ENCODE measurements at regions not wholly inside any gene's neighbourhood (a gene's known extent, or its start where the extent isn't known, plus 50 kb on each side); places are given as distances from the start of the nearest gene placed in this dataset.

DNA sequence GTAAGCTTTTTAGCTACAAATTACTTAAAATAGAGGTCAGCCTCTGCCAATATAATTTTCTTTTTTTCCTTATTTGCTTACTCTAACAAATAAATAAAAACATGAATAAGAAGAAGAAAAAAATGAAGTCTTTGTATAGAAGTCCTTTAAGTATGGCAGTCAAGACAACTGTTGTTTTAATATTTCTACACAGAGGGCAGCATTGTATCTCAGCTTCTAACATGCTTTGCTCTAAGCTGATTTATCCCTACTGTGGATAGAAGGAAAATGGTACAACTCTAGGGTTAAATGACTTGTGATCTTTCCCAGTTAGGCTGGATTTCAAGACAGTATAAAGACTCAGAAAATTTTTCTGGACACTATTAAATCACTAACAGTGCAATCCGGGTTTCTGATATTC lies 104.3 kb upstream of the MEIS2 start:
- Histone ChIP-seq H3K4me3 (ENCODE audit: low read depth in 1 of 3, low read length in 3 of 3) (no peak overlapping the region), H3K27ac (ENCODE audit: low read depth in 1 of 2, low read length in 2 of 2) (no peak overlapping the region)
- DNase-seq (ENCODE audit: low spot score) = no peak

DNA sequence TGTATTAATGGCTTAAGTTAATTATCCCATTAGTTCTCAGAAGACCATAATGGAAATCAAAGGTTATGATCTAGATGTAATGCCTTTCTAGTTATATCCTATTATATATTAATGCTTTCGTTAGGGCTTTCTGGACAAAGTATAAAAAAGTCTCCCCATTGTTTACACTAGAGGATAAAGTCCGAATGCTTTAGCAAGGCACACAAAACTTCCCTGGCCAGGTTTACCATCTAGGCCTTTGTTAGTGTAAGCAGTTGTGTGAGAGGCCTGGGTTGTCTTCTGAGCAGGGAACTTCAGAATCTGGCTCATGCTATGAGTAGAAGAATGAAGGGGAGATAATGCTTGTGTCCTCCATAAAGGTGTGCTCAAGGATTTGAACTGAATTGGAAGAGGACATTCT lies 106.3 kb upstream of the MEIS2 start:
- Histone ChIP-seq H3K4me1 (ENCODE audit: control insufficient read depth in 4 of 4, insufficient read depth in 4 of 4, low read length in 3 of 4) (peaks cover 7 to 29% (median 15%) of the 10 kb centered on the region in 4 donors), H3K9me3 (ENCODE audit: control insufficient read depth in 4 of 4, low read length in 3 of 4) (no peaks in the 10 kb centered on the region), H3K27me3 (ENCODE audit: control insufficient read depth in 4 of 4, insufficient read depth in 4 of 4, low read length in 3 of 4) (no peaks in the 10 kb centered on the region), H3K36me3 (ENCODE audit: control insufficient read depth in 4 of 4, insufficient read depth in 3 of 4, low read depth in 1 of 4, low read length in 3 of 4) (no peaks in the 10 kb centered on the region), H3K27ac (ENCODE audit: low read depth in 1 of 2, low read length in 2 of 2) (peak overlapping the region; percentile 70 to 77), H3K4me3 (ENCODE audit: low read depth in 1 of 3, low read length in 3 of 3) (peak overlapping the region in 2 of 3 donors; percentile 7 to 8), H3K9ac (ENCODE audit: low read depth in 1 of 2, low read length in 2 of 2) (peak overlapping the region in 1 of 2 donors; percentile 55)
- 26% methylated on average over 2 of the region's 2 CpGs for WGBS
- DNase-seq (ENCODE audit: low spot score) = no peak
- TF ChIP-seq EGR1 (IDR thresholded peaks at IDR 0.05; ENCODE audit: low read depth in 2 of 2) (no peak), FOXA2 (IDR thresholded peaks at IDR 0.05) (peak; percentile 91), FOXA1 (IDR thresholded peaks at IDR 0.05) (peak; percentile 83), HNF4G (IDR thresholded peaks at IDR 0.05) (peak; percentile 84), RXRA (IDR thresholded peaks at IDR 0.05) (peak; percentile 24 to 60), GABPA (IDR thresholded peaks at IDR 0.05 in 1 of 2, conservative IDR thresholded peaks at IDR 0.05 in 1 of 2) (no peak), HNF4A (conservative IDR thresholded peaks at IDR 0.05) (peak; percentile 94 to 95), TAF1 (conservative IDR thresholded peaks at IDR 0.05) (no peak), NR2F2 (IDR thresholded peaks at IDR 0.05) (no peak), RAD21 (IDR thresholded peaks at IDR 0.05) (peak; percentile 54 to 59), SP1 (IDR thresholded peaks at IDR 0.05) (peak; percentile 88), YY1 (IDR thresholded peaks at IDR 0.05) (peak; percentile 67)
- TF ChIP-seq, protein P1, sequence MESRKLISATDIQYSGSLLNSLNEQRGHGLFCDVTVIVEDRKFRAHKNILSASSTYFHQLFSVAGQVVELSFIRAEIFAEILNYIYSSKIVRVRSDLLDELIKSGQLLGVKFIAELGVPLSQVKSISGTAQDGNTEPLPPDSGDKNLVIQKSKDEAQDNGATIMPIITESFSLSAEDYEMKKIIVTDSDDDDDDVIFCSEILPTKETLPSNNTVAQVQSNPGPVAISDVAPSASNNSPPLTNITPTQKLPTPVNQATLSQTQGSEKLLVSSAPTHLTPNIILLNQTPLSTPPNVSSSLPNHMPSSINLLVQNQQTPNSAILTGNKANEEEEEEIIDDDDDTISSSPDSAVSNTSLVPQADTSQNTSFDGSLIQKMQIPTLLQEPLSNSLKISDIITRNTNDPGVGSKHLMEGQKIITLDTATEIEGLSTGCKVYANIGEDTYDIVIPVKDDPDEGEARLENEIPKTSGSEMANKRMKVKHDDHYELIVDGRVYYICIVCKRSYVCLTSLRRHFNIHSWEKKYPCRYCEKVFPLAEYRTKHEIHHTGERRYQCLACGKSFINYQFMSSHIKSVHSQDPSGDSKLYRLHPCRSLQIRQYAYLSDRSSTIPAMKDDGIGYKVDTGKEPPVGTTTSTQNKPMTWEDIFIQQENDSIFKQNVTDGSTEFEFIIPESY (IDR thresholded peaks at IDR 0.05) = no peak
- TF ChIP-seq, protein P2, sequence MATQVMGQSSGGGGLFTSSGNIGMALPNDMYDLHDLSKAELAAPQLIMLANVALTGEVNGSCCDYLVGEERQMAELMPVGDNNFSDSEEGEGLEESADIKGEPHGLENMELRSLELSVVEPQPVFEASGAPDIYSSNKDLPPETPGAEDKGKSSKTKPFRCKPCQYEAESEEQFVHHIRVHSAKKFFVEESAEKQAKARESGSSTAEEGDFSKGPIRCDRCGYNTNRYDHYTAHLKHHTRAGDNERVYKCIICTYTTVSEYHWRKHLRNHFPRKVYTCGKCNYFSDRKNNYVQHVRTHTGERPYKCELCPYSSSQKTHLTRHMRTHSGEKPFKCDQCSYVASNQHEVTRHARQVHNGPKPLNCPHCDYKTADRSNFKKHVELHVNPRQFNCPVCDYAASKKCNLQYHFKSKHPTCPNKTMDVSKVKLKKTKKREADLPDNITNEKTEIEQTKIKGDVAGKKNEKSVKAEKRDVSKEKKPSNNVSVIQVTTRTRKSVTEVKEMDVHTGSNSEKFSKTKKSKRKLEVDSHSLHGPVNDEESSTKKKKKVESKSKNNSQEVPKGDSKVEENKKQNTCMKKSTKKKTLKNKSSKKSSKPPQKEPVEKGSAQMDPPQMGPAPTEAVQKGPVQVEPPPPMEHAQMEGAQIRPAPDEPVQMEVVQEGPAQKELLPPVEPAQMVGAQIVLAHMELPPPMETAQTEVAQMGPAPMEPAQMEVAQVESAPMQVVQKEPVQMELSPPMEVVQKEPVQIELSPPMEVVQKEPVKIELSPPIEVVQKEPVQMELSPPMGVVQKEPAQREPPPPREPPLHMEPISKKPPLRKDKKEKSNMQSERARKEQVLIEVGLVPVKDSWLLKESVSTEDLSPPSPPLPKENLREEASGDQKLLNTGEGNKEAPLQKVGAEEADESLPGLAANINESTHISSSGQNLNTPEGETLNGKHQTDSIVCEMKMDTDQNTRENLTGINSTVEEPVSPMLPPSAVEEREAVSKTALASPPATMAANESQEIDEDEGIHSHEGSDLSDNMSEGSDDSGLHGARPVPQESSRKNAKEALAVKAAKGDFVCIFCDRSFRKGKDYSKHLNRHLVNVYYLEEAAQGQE (IDR thresholded peaks at IDR 0.05) = peak; percentile 67
- TF ChIP-seq, protein P3, sequence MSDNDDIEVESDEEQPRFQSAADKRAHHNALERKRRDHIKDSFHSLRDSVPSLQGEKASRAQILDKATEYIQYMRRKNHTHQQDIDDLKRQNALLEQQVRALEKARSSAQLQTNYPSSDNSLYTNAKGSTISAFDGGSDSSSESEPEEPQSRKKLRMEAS (IDR thresholded peaks at IDR 0.05) = peak; percentile 34
- TF ChIP-seq, protein P4, sequence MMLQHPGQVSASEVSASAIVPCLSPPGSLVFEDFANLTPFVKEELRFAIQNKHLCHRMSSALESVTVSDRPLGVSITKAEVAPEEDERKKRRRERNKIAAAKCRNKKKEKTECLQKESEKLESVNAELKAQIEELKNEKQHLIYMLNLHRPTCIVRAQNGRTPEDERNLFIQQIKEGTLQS (IDR thresholded peaks at IDR 0.05) = no peak
- TF ChIP-seq, protein P5, sequence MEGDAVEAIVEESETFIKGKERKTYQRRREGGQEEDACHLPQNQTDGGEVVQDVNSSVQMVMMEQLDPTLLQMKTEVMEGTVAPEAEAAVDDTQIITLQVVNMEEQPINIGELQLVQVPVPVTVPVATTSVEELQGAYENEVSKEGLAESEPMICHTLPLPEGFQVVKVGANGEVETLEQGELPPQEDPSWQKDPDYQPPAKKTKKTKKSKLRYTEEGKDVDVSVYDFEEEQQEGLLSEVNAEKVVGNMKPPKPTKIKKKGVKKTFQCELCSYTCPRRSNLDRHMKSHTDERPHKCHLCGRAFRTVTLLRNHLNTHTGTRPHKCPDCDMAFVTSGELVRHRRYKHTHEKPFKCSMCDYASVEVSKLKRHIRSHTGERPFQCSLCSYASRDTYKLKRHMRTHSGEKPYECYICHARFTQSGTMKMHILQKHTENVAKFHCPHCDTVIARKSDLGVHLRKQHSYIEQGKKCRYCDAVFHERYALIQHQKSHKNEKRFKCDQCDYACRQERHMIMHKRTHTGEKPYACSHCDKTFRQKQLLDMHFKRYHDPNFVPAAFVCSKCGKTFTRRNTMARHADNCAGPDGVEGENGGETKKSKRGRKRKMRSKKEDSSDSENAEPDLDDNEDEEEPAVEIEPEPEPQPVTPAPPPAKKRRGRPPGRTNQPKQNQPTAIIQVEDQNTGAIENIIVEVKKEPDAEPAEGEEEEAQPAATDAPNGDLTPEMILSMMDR (IDR thresholded peaks at IDR 0.05; ENCODE audit: low read depth, low read length, missing input control) = no peak

More for the DNA sequence above, 104.3 kb upstream of the MEIS2 start:
- no peak for TF ChIP-seq SP1 (IDR thresholded peaks at IDR 0.05)
- TF ChIP-seq, protein P1 (IDR thresholded peaks at IDR 0.05) = no peak
- peak; percentile 82 to 86 for TF ChIP-seq RAD21 (IDR thresholded peaks at IDR 0.05)
- peak; percentile 9 to 37 for TF ChIP-seq HNF4A (conservative IDR thresholded peaks at IDR 0.05)
- TF ChIP-seq EGR1 (IDR thresholded peaks at IDR 0.05; ENCODE audit: low read depth in 2 of 2) = no peak
- TF ChIP-seq, protein P5 (IDR thresholded peaks at IDR 0.05; ENCODE audit: low read depth, low read length, missing input control) = peak; percentile 45
- WGBS = 44% methylated on average over 1 of the region's 1 CpG
- H3K9me3 ChIP-seq (ENCODE audit: control insufficient read depth in 4 of 4, low read length in 3 of 4) = no peaks in the 10 kb centered on the region
- peaks cover 5 to 29% (median 15%) of the 10 kb centered on the region in 4 donors for H3K4me1 ChIP-seq (ENCODE audit: control insufficient read depth in 4 of 4, insufficient read depth in 4 of 4, low read length in 3 of 4)
- no peak overlapping the region for H3K9ac ChIP-seq (ENCODE audit: low read depth in 1 of 2, low read length in 2 of 2)
- H3K36me3 ChIP-seq (ENCODE audit: control insufficient read depth in 4 of 4, insufficient read depth in 3 of 4, low read depth in 1 of 4, low read length in 3 of 4) = no peaks in the 10 kb centered on the region
- H3K27me3 ChIP-seq (ENCODE audit: control insufficient read depth in 4 of 4, insufficient read depth in 4 of 4, low read length in 3 of 4) = no peaks in the 10 kb centered on the region

Measured in liver (tissue), 8 donors.